Heart right ventricle (tissue), 16 donors: ENCODE measurements at regions not wholly inside any gene's neighbourhood (a gene's known extent, or its start where the extent isn't known, plus 50 kb on each side); places are given as distances from the start of the nearest gene placed in this dataset.
A peak's percentile ranks its signal among the peaks of the same experiment; 100 is the strongest.

Experiments used
- ATAC-seq, 8 donors: fragments of 200-7000 bp; cut with Tn5 transposase; one replicate each; pipeline ENCODE4 v1.9.1; 2020; ENCODE audit warnings: mild to moderate bottlenecking in 8 of 8, moderate library complexity in 8 of 8, moderate number of reproducible peaks in 1 of 8
- DNase-seq, 2 donors: peaks; one replicate each; pipeline ENCODE4 v3.0.0-alpha.2; 2020
- H3K27ac ChIP-seq, 10 donors: fragments of 200-600 bp; sonication (generic) in 2 of 10; one replicate each; pipeline versions ENCODE4 v1.5.0 to v1.8.0; 2020 to 2022; ENCODE audit warnings: mild to moderate bottlenecking in 3 of 10
- H3K27me3 ChIP-seq, 7 donors: fragments of 200-600 bp; one replicate each; pipeline ENCODE4 v1.8.0; 2021 to 2022; ENCODE audit warnings: mild to moderate bottlenecking in 2 of 7
- H3K36me3 ChIP-seq, 9 donors: fragments of 200-600 bp; sonication (generic) in 1 of 9; one replicate each; pipeline versions ENCODE4 v1.5.0 to v1.8.0; 2020 to 2022; ENCODE audit warnings: mild to moderate bottlenecking in 2 of 9
- H3K4me1 ChIP-seq, 9 donors: fragments of 200-600 bp; sonication (generic) in 1 of 9; one replicate each; pipeline versions ENCODE4 v1.5.0 to v1.8.0; 2020 to 2022; ENCODE audit warnings: mild to moderate bottlenecking in 4 of 9
- H3K4me3 ChIP-seq, 10 donors: fragments of 200-600 bp; sonication (generic) in 2 of 10; one replicate each; pipeline versions ENCODE4 v1.5.0 to v1.8.0; 2020 to 2022; ENCODE audit warnings: mild to moderate bottlenecking in 7 of 10, moderate library complexity in 2 of 10
- H3K9me3 ChIP-seq, 11 donors: fragments of 200-600 bp in 10 of 11; sonication (generic) in 2 of 11; one replicate each; pipeline versions ENCODE4 v1.5.0 to v1.8.0; 2013 to 2022; ENCODE audit warnings: mild to moderate bottlenecking in 2 of 11, control low read depth in 1 of 11, moderate library complexity in 1 of 11
- WGBS, 2 donors: extraction: QIAGEN DNeasy Blood & Tissue Kit; methylation state at CpG; one replicate each; pipeline ENCODE4 v1.1.7; 2013; ENCODE audit warnings: inconsistent platforms in 1 of 2; 5-methylcytosine and 5-hydroxymethylcytosine counted together
- intact Hi-C, 10 donors: fragments of 100-400 bp; cut with DNase I; formaldehyde crosslinking; loops; one replicate each; pipeline versions ENCODE4 v1.11.1 to v1.14.2; 2022
- TF ChIP-seq, protein P1 (sequence below), 9 donors: fragments of 200-600 bp; sonication (generic) in 2 of 9; IDR thresholded peaks; one replicate each; pipeline versions ENCODE4 v1.5.0 to v1.8.0; 2021 to 2022; ENCODE audit warnings: antibody characterized with exemption in 9 of 9, mild to moderate bottlenecking in 5 of 9, moderate library complexity in 1 of 9
- donor health status: Arrhythmogenic right ventricular cardiomyopathy.
- donor health status: ischemic (EF 13 %, LVEDD 7.1; RV severe dilation, severe dysfunction).
- donor health status: healthy with polysubstance abuse.
- donor health status: DM: no; HTN: yes; CAD: no.
- donor health status: DM: no; HTN: no; CAD: no.
- donor health status: ischemic (EF 25% LVEDD 6.9; RV normal size, moderate dysfunction).
- donor health status: ischemic (EF 25% LVEDD 5.7; RV mildly dilated, moderate dysfunction).
- donor health status: healthy.
- donor health status: DM: yes; HTN: yes; CAD: no.
- donor health status: Ischemic cardiomyopathy.
- donor health status: ischemic (EF 35%, LVEDD 5.7; RV mildly dilated, moderate dysfunction).
- donor health status: nonischemic (EF 11% LVEDD 7.7; RV severe dilation, severe dysfunction).
- donor health status: DM: yes; HTN: yes; CAD: no.
- donor health status: PGD.
- donor health status: ischemic (EF 29% LVEDD 5.4; RV normal size, mild dysfunction).
- donor health status: nonischemic (EF 23%, LVEDD 6.1; RV moderate dilation, normal function).

GRCh38 chr5:173507171-173507570 is 109.3 kb downstream of the BOD1 start:
- H3K9me3 ChIP-seq = peaks cover 0 to 19% (median 10%) of the 10 kb centered on the region in 11 donors
- ATAC-seq (peak in 1 of 8 donors; percentile 44), DNase-seq (no peak)
- 56 to 65% methylated on average over 5 of the region's 5 CpGs for WGBS, 2 donors
- TF ChIP-seq, protein P1, sequence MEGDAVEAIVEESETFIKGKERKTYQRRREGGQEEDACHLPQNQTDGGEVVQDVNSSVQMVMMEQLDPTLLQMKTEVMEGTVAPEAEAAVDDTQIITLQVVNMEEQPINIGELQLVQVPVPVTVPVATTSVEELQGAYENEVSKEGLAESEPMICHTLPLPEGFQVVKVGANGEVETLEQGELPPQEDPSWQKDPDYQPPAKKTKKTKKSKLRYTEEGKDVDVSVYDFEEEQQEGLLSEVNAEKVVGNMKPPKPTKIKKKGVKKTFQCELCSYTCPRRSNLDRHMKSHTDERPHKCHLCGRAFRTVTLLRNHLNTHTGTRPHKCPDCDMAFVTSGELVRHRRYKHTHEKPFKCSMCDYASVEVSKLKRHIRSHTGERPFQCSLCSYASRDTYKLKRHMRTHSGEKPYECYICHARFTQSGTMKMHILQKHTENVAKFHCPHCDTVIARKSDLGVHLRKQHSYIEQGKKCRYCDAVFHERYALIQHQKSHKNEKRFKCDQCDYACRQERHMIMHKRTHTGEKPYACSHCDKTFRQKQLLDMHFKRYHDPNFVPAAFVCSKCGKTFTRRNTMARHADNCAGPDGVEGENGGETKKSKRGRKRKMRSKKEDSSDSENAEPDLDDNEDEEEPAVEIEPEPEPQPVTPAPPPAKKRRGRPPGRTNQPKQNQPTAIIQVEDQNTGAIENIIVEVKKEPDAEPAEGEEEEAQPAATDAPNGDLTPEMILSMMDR (IDR thresholded peaks at IDR 0.05) = no peak
- peaks cover 0 to 12% (median 0%) of the 10 kb centered on the region in 7 donors for H3K27me3 ChIP-seq
- intact Hi-C loops = no loop called here
- H3K27ac ChIP-seq = no peak overlapping the region
- H3K36me3 ChIP-seq = no peaks in the 10 kb centered on the region
- H3K4me3 ChIP-seq = no peak overlapping the region
- no peaks in the 10 kb centered on the region for H3K4me1 ChIP-seq

DNA sequence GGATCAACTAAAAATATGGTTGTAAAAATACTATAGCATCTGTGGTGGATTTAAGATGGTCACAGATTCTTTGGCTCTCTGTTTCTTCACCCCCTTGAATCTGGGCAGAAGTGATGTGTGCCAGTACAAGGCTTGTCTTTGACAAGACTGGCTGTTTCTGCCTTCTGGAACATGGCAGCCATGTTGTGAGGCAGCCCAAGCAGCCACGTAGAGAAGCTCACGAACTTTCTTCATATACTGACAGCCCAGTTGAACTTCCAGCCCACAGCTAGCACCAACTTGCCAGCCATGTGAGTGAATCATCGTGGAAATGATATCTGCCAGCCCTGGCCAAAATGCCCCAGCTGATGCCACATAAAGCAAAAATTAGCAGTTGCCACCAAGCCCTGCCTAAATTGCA is 110.8 kb downstream of the BOD1 start:
- Histone ChIP-seq H3K9me3 (peaks cover 0 to 19% (median 10%) of the 10 kb centered on the region in 11 donors), H3K4me1 (no peaks in the 10 kb centered on the region), H3K4me3 (no peak overlapping the region), H3K36me3 (no peaks in the 10 kb centered on the region), H3K27me3 (peaks cover 0 to 3% (median 0%) of the 10 kb centered on the region in 7 donors), H3K27ac (no peak overlapping the region)
- TF ChIP-seq, protein P1 (IDR thresholded peaks at IDR 0.05) = no peak
- 85 to 94% methylated on average over 3 of the region's 3 CpGs for WGBS, 2 donors
- intact Hi-C loops = no loop called here
- ATAC-seq = no peak
- DNase-seq = no peak

DNA sequence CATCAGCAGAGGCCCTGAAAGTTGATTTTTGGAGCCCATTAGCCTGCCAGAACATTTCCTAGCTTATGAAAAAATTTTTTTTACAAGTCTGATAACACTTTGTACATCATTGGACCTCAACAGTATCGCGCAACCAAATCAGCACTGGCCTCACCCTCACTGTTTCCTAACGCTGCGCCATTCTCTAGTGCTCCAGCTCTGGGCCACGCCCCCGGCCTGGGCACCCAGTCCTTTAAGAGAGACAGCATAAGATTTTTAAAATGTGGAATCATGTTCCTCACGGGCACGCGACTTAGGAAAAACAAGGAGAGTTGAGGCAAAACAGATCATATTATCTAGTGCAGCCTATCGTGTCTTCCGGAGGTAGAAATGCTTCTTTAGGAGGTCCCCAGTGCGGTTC is 114.5 kb downstream of the BOD1 start:
- Histone ChIP-seq H3K36me3 (no peaks in the 10 kb centered on the region), H3K4me1 (peaks cover 8 to 24% (median 18%) of the 10 kb centered on the region in 9 donors), H3K9me3 (peaks cover 0 to 19% (median 9%) of the 10 kb centered on the region in 11 donors), H3K27ac (no peak overlapping the region), H3K27me3 (no peaks in the 10 kb centered on the region), H3K4me3 (no peak overlapping the region)
- intact Hi-C loops = no loop called here
- TF ChIP-seq, protein P1 (IDR thresholded peaks at IDR 0.05) = no peak
- WGBS, 2 donors = 92 to 96% methylated on average over 12 of the region's 12 CpGs
- no peak for ATAC-seq
- no peak for DNase-seq

GRCh38 chr5:173501271-173501670 is 115.2 kb downstream of the BOD1 start:
- H3K36me3 ChIP-seq = no peaks in the 10 kb centered on the region
- DNase-seq (no peak), ATAC-seq (no peak)
- intact Hi-C loops = no loop called here
- peaks cover 0 to 18% (median 8%) of the 10 kb centered on the region in 11 donors for H3K9me3 ChIP-seq
- no peak overlapping the region for H3K4me3 ChIP-seq
- peaks cover 8 to 30% (median 22%) of the 10 kb centered on the region in 9 donors for H3K4me1 ChIP-seq
- no peak overlapping the region for H3K27ac ChIP-seq
- TF ChIP-seq, protein P1 (IDR thresholded peaks at IDR 0.05) = no peak
- 73 to 82% methylated on average over 8 of the region's 8 CpGs for WGBS, 2 donors
- no peaks in the 10 kb centered on the region for H3K27me3 ChIP-seq
